NCI-H82 treated with DMSO at 0.1 percent for 48 hours (cell line): ENCODE measurements at regions not wholly inside any gene's neighbourhood (a gene's known extent, or its start where the extent isn't known, plus 50 kb on each side); places are given as distances from the start of the nearest gene placed in this dataset.

Source experiments
- DNase-seq: peaks from one replicate; lab custom pipeline; 2025; ENCODE audit not compliant: unreplicated experiment; lab: John Stamatoyannopoulos, UW

GRCh38 chr3:111244760-111245159 lies 173.1 kb downstream of the NECTIN3 start:
- DNase-seq: no peak

- DNase-seq: no peak
Observed at GRCh38 chr3:111246967-111247760, 175.5 kb downstream of the NECTIN3 start.

- DNase-seq: no peak
Observed at GRCh38 chr3:111248406-111248805, 176.8 kb downstream of the NECTIN3 start.

- no peak for DNase-seq
Observed at GRCh38 chr3:111249421-111249820, 177.8 kb downstream of the NECTIN3 start.

- DNase-seq: no peak
Observed at GRCh38 chr3:111252779-111253178, 181.2 kb downstream of the NECTIN3 start.

- DNase-seq: no peak
Observed at GRCh38 chr3:111253733-111254132, 182.1 kb downstream of the NECTIN3 start.

GRCh38 chr3:111260878-111261277 lies 189.3 kb downstream of the NECTIN3 start:
- no peak for DNase-seq

GRCh38 chr3:111269777-111270176 lies 198.2 kb downstream of the NECTIN3 start:
- DNase-seq: no peak

- no peak for DNase-seq
Observed at GRCh38 chr3:111277226-111277625, 205.6 kb downstream of the NECTIN3 start.

GRCh38 chr3:111278959-111279358 lies 207.3 kb downstream of the NECTIN3 start:
- no peak for DNase-seq

- no peak for DNase-seq
Observed at GRCh38 chr3:111282024-111282423, 210.4 kb downstream of the NECTIN3 start.

GRCh38 chr3:111283165-111283564 lies 211.5 kb downstream of the NECTIN3 start:
- no peak for DNase-seq

GRCh38 chr3:111284503-111285183 lies 213.0 kb downstream of the NECTIN3 start:
- DNase-seq: no peak

GRCh38 chr3:111285184-111285538 lies 213.5 kb downstream of the NECTIN3 start:
- DNase-seq: no peak

GRCh38 chr3:111285694-111286093 lies 214.1 kb downstream of the NECTIN3 start:
- DNase-seq: no peak

- no peak for DNase-seq
Observed at GRCh38 chr3:111286746-111287145, 215.1 kb downstream of the NECTIN3 start.

- DNase-seq: no peak
Observed at GRCh38 chr3:111292117-111292516, 220.5 kb downstream of the NECTIN3 start.

GRCh38 chr3:111299192-111299615 lies 227.6 kb downstream of the NECTIN3 start:
- no peak for DNase-seq

- DNase-seq: no peak
Observed at GRCh38 chr3:111301238-111301798, 229.7 kb downstream of the NECTIN3 start.

- no peak for DNase-seq
Observed at GRCh38 chr3:111302063-111302462, 230.4 kb downstream of the NECTIN3 start.

- no peak for DNase-seq
Observed at GRCh38 chr3:111303760-111304159, 232.1 kb downstream of the NECTIN3 start.

- no peak for DNase-seq
Observed at GRCh38 chr3:111307676-111308075, 234.3 kb upstream of the CD96 start.
